ENCODE measurements at regions not wholly inside any gene's neighbourhood (a gene's known extent, or its start where the extent isn't known, plus 50 kb on each side); places are given as distances from the start of the nearest gene placed in this dataset.

DNA sequence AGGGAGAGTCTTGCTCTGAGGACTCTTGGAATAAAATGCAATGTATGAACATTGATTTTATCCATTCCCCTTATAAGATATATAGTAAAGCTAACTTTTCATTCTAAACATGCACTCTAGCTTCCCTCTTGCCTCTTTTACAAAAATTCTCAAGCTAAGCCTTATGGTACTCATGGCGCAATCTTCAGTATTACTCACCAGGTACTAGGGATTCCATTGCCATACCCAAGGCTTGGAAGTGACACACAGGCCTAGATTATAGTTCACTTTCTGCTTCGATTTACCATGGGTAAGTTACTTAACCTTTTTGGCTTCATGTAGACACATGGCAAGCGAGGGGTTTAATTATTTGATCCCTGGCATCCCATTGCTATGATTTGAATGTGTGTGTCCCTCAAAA is 331.5 kb downstream of the LRIG3 start:
- no peak for TF ChIP-seq EZH2phosphoT487 (IDR thresholded peaks at IDR 0.05; ENCODE audit: low read depth)
- TF ChIP-seq, protein P1, sequence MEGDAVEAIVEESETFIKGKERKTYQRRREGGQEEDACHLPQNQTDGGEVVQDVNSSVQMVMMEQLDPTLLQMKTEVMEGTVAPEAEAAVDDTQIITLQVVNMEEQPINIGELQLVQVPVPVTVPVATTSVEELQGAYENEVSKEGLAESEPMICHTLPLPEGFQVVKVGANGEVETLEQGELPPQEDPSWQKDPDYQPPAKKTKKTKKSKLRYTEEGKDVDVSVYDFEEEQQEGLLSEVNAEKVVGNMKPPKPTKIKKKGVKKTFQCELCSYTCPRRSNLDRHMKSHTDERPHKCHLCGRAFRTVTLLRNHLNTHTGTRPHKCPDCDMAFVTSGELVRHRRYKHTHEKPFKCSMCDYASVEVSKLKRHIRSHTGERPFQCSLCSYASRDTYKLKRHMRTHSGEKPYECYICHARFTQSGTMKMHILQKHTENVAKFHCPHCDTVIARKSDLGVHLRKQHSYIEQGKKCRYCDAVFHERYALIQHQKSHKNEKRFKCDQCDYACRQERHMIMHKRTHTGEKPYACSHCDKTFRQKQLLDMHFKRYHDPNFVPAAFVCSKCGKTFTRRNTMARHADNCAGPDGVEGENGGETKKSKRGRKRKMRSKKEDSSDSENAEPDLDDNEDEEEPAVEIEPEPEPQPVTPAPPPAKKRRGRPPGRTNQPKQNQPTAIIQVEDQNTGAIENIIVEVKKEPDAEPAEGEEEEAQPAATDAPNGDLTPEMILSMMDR (IDR thresholded peaks at IDR 0.05; ENCODE audit: low read depth, low read length), result no peak
